22Rv1 (cell line): ENCODE measurements at regions not wholly inside any gene's neighbourhood (a gene's known extent, or its start where the extent isn't known, plus 50 kb on each side); places are given as distances from the start of the nearest gene placed in this dataset.
"Not testable (repeated sequence)": the region's sequence is repeated elsewhere in the genome, so short reads cannot be mapped to it uniquely, and the experiment has no call there.

Experiments used
- H3K27ac ChIP-seq: fragments of 450-650 bp; 2 replicates; pipeline ENCODE4 v1.5.1; 2017
- ZFX ChIP-seq: fragments of 450-650 bp; IDR thresholded peaks from 2 replicates; pipeline ENCODE4 v1.6.1; 2017; ENCODE audit warnings: antibody characterized with exemption, borderline replicate concordance
- TF ChIP-seq, protein P1 (sequence below): fragments of 450-650 bp; IDR thresholded peaks from 2 replicates; pipeline ENCODE4 v1.5.1; 2017; ENCODE audit warnings: mild to moderate bottlenecking

DNA sequence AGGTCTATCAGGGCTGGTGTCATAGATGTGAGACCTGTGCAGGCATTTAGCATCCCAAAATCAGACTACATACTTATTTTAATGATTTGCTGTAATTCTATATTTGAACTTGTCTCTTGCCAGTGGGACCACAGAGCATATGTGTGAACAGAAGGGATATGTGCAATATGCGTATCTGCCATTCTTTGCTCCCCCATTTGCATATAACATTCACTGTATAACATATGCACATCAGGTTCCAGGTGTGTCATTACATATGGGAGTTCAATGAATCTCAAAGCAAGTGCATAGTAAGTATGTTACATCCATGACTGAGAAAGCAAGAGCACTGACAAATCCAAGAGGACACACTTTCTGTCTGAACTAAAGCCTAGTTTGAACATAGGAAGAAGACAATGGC is 1115.1 kb upstream of the CNTN5 start:
- H3K27ac ChIP-seq = no peak overlapping the region
- TF ChIP-seq ZFX = no peak
- TF ChIP-seq, protein P1, sequence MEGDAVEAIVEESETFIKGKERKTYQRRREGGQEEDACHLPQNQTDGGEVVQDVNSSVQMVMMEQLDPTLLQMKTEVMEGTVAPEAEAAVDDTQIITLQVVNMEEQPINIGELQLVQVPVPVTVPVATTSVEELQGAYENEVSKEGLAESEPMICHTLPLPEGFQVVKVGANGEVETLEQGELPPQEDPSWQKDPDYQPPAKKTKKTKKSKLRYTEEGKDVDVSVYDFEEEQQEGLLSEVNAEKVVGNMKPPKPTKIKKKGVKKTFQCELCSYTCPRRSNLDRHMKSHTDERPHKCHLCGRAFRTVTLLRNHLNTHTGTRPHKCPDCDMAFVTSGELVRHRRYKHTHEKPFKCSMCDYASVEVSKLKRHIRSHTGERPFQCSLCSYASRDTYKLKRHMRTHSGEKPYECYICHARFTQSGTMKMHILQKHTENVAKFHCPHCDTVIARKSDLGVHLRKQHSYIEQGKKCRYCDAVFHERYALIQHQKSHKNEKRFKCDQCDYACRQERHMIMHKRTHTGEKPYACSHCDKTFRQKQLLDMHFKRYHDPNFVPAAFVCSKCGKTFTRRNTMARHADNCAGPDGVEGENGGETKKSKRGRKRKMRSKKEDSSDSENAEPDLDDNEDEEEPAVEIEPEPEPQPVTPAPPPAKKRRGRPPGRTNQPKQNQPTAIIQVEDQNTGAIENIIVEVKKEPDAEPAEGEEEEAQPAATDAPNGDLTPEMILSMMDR = no peak

DNA sequence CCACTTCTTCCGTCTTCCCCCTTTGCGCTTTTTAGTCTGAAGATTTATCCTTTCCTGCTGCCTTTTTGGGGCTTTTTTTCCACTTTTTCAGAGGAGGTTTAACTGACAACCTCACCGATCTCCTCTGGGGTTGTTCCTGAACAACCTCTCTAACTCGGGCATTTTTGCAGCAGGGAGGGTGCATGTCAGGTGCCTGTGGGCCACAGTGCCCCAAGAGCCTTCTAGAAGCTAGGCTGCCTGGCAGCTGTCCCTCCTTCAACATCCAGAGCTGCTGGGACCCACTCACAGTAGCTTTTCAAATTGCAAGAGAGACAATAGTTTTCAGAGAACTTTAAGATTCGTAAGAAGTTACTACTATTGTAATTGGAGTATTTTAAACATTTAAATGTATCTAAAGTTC is 1112.4 kb upstream of the CNTN5 start:
- no peak for TF ChIP-seq ZFX
- TF ChIP-seq, protein P1 = no peak
- no peak overlapping the region for H3K27ac ChIP-seq

DNA sequence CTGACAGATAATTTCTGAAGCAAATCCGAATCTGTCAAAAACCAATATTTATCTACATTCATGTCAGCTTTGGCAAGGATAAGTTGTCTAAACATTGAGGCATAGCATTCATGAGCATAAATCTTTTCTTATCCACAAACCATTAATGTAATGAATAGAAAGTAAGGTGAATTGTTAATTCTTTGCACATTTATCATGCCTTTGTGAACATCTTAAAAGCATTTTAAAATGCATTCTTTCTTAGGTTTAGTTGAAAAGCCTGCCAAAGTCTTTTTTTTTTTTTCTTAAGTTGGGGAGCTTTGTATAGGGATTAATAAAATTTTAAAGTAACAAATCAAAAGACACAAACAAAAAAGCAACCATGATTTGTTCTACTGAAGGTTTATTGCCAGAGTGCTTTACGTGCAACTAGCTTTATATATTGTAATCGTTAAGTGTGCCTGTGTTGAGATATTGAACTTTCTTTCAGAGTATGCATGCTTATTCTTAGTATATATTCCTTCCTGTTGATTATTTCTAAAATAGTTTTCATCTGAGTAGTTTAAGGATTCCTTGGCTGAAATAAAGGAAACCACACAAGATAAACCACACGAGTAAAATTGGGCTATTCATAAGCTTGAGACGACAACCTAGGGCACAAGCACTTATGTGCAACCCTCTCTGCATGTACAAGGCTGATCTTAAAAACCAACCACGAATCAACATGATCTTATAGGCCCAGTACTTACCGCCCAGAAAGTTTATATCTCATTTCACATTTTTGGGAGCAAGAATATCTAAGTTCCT is 1110.9 kb upstream of the CNTN5 start:
- H3K27ac ChIP-seq = no peak overlapping the region

DNA sequence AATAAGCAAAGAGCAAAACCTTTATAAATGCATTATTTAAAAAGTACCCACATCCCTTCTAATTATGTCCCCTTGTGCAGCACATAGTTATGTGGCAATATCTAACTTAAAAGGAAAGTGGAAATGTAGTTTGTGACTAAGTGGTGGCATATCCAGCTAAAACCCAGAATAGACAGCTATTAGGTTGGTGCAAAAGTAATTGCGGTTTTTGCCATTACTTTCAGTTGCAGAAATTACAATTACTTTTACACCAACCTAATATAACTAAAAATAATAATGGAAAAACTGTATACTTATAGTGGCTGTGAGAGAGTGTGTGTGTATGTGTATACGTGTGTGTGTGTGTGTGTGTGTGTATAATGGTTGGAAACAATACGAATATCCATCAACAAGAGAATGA is 1108.1 kb upstream of the CNTN5 start:
- no peak overlapping the region for H3K27ac ChIP-seq
- TF ChIP-seq ZFX = no peak
- TF ChIP-seq, protein P1 = no peak

More for the DNA sequence above, 1110.9 kb upstream of the CNTN5 start:
- TF ChIP-seq, protein P1 = no peak
- TF ChIP-seq ZFX = no peak

DNA sequence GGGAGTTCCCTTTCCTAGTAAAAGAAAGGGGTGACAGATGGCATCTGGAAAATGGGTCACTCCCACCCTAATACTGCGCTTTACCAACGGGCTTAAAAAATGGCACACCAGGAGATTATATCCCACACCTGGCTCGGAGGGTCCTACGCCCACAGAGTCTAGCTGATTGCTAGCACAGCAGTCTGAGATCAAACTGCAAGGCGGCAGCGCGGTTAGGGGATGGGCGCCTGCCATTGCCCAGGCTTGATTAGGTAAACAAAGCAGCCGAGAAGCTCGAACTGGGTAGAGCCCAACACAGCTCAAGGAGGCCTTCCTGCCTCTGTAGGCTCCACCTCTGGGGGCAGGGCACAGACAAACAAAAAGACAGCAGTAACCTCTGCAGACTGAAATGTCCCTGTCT is 1097.8 kb upstream of the CNTN5 start:
- not testable (repeated sequence) for H3K27ac ChIP-seq

DNA sequence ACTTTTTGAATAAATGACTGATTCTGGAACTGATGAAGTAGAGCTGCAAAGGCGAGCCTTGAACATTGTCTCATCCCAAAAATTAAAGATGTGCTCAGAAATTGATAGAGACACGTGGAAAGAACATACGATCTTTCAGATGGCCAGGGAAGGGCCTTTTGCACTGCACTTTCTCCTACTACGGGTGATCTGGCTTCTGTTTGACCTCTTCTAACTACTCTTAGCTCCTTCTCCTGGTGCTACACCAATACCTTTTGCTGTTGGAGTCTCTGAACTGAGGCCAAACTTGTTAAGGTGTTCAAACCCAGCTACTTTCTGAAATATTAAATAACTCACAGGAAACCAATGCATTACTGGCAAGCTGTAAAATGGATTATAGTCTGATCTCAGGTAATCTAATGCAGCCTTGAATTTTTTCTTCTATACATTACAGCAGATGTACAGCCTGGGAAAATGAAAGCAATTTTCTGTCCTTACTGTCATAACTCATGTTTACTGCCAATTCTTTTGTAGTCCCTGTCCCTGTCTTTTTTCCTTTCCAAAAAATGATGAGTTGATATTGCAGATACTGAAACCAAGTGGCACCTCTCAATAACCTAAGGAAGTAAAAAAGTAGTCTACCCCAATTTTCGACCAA is 1086.1 kb upstream of the CNTN5 start:
- no peak overlapping the region for H3K27ac ChIP-seq
- TF ChIP-seq ZFX = no peak

DNA sequence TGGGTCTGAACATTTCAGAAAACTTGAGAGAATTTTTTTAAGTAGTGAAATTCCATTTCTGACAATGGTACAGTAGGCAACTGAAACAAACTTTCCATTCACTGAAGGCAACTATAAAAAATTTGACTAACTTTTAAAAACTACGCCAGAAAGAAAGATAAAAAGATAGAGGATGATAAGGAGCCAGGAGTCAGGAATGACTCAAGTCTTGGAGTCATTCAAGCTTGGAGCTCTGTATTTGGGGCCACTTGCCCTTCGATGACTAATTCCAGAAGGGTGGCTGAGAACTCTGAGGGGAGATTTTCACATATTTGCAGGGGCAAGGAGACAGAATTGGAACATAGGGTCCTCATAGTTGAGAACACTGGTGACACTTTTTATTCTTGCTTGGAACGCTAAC is 1083.2 kb upstream of the CNTN5 start:
- no peak overlapping the region for H3K27ac ChIP-seq
- no peak for TF ChIP-seq ZFX
- TF ChIP-seq, protein P1 = no peak

DNA sequence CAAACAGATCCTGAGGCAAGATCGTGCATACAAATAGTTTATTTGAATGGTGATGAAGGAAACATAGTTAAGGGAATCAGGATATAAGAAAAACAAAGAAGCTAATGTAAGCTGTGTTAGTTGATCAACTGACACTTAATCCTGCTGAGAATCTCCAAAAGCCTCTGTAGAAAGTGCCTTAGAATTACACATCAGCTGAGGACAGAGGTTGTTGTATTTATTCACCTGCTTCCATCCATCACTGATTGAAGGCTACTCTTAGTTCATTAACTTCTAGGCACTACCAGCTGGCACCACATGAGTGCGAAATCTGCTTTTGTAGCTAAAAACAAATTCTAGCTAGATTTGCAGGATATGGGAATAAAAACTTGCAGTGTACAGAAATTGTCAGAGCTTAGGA is 1082.0 kb upstream of the CNTN5 start:
- no peak overlapping the region for H3K27ac ChIP-seq
- TF ChIP-seq ZFX = no peak
- TF ChIP-seq, protein P1 = no peak
